ENCODE measurements at regions not wholly inside any gene's neighbourhood (a gene's known extent, or its start where the extent isn't known, plus 50 kb on each side); places are given as distances from the start of the nearest gene placed in this dataset.

DNA sequence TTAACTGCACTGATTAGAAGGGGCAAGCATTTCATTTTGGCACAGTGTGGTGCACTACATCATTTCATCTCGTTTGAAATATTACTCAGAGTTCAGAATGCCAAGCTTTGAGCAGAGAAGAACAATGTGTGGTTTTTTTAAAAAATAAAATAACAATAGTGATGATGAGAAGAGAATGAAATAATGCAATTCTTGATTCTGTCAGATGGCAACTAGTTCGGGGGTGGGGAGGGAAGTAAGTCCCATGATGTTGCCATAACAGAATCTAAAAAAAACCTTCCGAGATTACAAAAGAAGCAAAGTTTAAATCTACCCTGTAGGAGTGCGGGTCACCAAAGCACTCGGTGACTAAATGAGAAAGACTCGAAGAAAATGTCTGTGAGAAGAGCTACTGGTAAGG, 490.4 kb downstream of the NR4A2 start:
- H3K36me3 ChIP-seq (ENCODE audit: control insufficient read depth in 2 of 2, insufficient read depth in 2 of 2, low read length in 2 of 2), result no peaks in the 10 kb centered on the region
- H3K27me3 ChIP-seq (ENCODE audit: control insufficient read depth in 2 of 2, insufficient read depth in 2 of 2, low read length in 2 of 2), result no peaks in the 10 kb centered on the region
- no peak overlapping the region for H3K27ac ChIP-seq (ENCODE audit: low read depth in 2 of 2, low read length in 2 of 2)
- no peaks in the 10 kb centered on the region for H3K4me1 ChIP-seq (ENCODE audit: control insufficient read depth in 2 of 2, insufficient read depth in 2 of 2, low read length in 2 of 2)
- H3K9me3 ChIP-seq (ENCODE audit: control insufficient read depth in 2 of 2, low read length in 2 of 2), result no peaks in the 10 kb centered on the region
- H3K9ac ChIP-seq (ENCODE audit: low read depth in 1 of 2, low read length in 2 of 2), result no peak overlapping the region
- H3K4me3 ChIP-seq (ENCODE audit: low read length in 2 of 2), result no peak overlapping the region

DNA sequence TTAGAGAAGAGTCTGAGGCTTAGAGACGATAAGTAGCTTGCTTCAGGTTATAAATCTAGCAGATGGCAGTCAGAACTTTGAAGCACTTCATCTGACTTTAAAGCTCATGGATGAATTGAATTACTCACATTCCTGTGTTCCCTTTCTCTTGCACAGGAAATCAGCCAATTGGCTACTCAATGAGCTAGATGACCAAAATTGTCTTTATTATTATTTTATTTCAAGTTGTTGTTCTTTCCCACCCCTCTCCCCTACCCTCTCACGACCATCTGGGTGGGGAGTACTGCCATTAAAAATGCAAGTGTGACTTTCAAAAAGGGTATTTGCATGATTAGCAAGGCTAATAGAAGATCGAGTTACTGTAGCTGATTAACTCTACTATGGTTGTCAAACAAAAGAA, 491.1 kb downstream of the NR4A2 start:
- Histone ChIP-seq H3K27ac (ENCODE audit: low read depth in 2 of 2, low read length in 2 of 2) (no peak overlapping the region), H3K27me3 (ENCODE audit: control insufficient read depth in 2 of 2, insufficient read depth in 2 of 2, low read length in 2 of 2) (no peaks in the 10 kb centered on the region), H3K4me1 (ENCODE audit: control insufficient read depth in 2 of 2, insufficient read depth in 2 of 2, low read length in 2 of 2) (no peaks in the 10 kb centered on the region), H3K36me3 (ENCODE audit: control insufficient read depth in 2 of 2, insufficient read depth in 2 of 2, low read length in 2 of 2) (no peaks in the 10 kb centered on the region), H3K9me3 (ENCODE audit: control insufficient read depth in 2 of 2, low read length in 2 of 2) (no peaks in the 10 kb centered on the region), H3K4me3 (ENCODE audit: low read length in 2 of 2) (no peak overlapping the region), H3K9ac (ENCODE audit: low read depth in 1 of 2, low read length in 2 of 2) (no peak overlapping the region)

DNA sequence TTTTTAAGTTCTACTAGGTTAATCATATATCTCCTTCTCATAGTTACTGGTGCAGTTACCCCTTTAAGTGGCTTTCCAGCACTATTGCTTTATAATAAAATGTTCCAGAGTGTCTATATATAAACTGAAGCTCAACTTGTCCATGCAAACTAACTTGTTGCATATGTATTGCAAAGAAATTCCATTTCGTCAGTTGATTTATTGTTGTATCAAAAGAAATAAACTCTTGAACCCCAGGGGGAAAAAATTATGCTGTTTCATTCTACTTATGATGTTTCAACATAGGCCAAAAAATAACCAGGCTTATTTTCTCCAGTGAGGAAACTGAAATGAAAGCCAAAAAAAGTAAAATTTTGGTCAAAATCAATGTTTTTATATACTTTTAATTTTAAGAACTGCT, 491.9 kb downstream of the NR4A2 start:
- H3K4me3 ChIP-seq (ENCODE audit: low read length in 2 of 2), result no peak overlapping the region
- no peak overlapping the region for H3K27ac ChIP-seq (ENCODE audit: low read depth in 2 of 2, low read length in 2 of 2)
- no peaks in the 10 kb centered on the region for H3K9me3 ChIP-seq (ENCODE audit: control insufficient read depth in 2 of 2, low read length in 2 of 2)
- H3K4me1 ChIP-seq (ENCODE audit: control insufficient read depth in 2 of 2, insufficient read depth in 2 of 2, low read length in 2 of 2), result no peaks in the 10 kb centered on the region
- H3K9ac ChIP-seq (ENCODE audit: low read depth in 1 of 2, low read length in 2 of 2), result no peak overlapping the region
- H3K27me3 ChIP-seq (ENCODE audit: control insufficient read depth in 2 of 2, insufficient read depth in 2 of 2, low read length in 2 of 2), result no peaks in the 10 kb centered on the region
- H3K36me3 ChIP-seq (ENCODE audit: control insufficient read depth in 2 of 2, insufficient read depth in 2 of 2, low read length in 2 of 2), result no peaks in the 10 kb centered on the region

DNA sequence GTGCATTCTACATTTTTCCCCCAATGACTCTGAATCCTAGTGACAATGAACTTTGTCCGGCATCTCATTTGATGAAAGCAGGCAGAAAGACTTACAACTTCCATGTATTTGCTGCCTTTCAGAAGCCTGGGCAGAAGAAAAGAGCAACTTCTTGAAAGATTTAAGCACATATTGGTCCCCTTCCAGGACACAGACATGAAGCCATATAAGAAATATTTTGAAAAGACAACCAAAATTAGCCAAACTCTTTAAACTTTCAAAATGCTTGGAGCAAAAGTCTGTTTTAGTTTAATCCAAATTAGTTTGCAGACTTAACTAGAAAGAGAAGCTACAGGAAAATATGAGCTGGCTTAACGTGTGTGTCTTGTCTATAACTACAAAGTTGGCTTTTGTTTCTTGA, 492.5 kb downstream of the NR4A2 start:
- no peak overlapping the region for H3K27ac ChIP-seq (ENCODE audit: low read depth in 2 of 2, low read length in 2 of 2)
- H3K36me3 ChIP-seq (ENCODE audit: control insufficient read depth in 2 of 2, insufficient read depth in 2 of 2, low read length in 2 of 2), result no peaks in the 10 kb centered on the region
- H3K4me1 ChIP-seq (ENCODE audit: control insufficient read depth in 2 of 2, insufficient read depth in 2 of 2, low read length in 2 of 2), result no peaks in the 10 kb centered on the region
- H3K27me3 ChIP-seq (ENCODE audit: control insufficient read depth in 2 of 2, insufficient read depth in 2 of 2, low read length in 2 of 2), result no peaks in the 10 kb centered on the region
- no peaks in the 10 kb centered on the region for H3K9me3 ChIP-seq (ENCODE audit: control insufficient read depth in 2 of 2, low read length in 2 of 2)
- H3K9ac ChIP-seq (ENCODE audit: low read depth in 1 of 2, low read length in 2 of 2), result no peak overlapping the region
- no peak overlapping the region for H3K4me3 ChIP-seq (ENCODE audit: low read length in 2 of 2)

DNA sequence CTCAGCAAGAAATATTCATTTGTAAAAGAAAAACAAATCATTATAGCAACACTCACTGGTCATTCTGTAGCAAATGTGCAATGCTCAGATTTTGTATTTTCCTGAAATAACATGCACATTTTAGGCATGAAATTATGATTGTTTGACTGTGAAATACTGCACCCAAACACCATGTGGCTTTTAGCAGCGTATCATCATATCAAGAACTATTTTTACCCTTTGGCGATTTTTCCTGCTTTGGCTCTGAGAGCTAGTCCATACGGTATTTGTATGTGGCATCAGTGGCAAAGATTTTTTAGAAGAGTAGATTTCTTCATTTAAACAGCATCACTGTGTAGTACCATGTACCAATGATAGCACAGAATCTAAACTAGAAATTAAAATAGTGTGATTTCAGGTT, 493.1 kb downstream of the NR4A2 start:
- no peaks in the 10 kb centered on the region for H3K4me1 ChIP-seq (ENCODE audit: control insufficient read depth in 2 of 2, insufficient read depth in 2 of 2, low read length in 2 of 2)
- no peak overlapping the region for H3K4me3 ChIP-seq (ENCODE audit: low read length in 2 of 2)
- H3K27ac ChIP-seq (ENCODE audit: low read depth in 2 of 2, low read length in 2 of 2), result no peak overlapping the region

DNA sequence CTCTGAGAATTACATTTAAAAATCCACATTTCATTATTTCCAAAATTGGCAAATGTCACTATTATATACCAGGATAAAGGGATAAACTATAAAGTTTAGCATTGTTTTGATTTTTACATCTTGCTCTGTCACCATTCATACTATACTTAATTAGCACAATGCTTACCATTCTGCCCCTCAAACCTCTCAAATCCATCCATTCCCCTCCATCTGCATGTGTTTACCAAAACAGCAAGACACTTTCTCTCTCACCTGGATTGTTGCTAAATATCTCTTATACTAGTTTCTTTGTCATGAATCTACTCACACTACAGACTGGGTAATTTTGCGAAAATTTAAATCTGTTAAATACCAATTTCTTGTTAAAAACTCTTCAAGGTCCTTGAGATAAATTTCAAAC, 496.1 kb downstream of the NR4A2 start:
- no peaks in the 10 kb centered on the region for H3K4me1 ChIP-seq (ENCODE audit: control insufficient read depth in 2 of 2, insufficient read depth in 2 of 2, low read length in 2 of 2)
- H3K36me3 ChIP-seq (ENCODE audit: control insufficient read depth in 2 of 2, insufficient read depth in 2 of 2, low read length in 2 of 2), result no peaks in the 10 kb centered on the region
- no peak overlapping the region for H3K9ac ChIP-seq (ENCODE audit: low read depth in 1 of 2, low read length in 2 of 2)
- H3K9me3 ChIP-seq (ENCODE audit: control insufficient read depth in 2 of 2, low read length in 2 of 2), result no peaks in the 10 kb centered on the region
- no peaks in the 10 kb centered on the region for H3K27me3 ChIP-seq (ENCODE audit: control insufficient read depth in 2 of 2, insufficient read depth in 2 of 2, low read length in 2 of 2)
- H3K27ac ChIP-seq (ENCODE audit: low read depth in 2 of 2, low read length in 2 of 2), result no peak overlapping the region
- no peak overlapping the region for H3K4me3 ChIP-seq (ENCODE audit: low read length in 2 of 2)

More for the DNA sequence above, 493.1 kb downstream of the NR4A2 start:
- no peaks in the 10 kb centered on the region for H3K27me3 ChIP-seq (ENCODE audit: control insufficient read depth in 2 of 2, insufficient read depth in 2 of 2, low read length in 2 of 2)
- H3K36me3 ChIP-seq (ENCODE audit: control insufficient read depth in 2 of 2, insufficient read depth in 2 of 2, low read length in 2 of 2), result no peaks in the 10 kb centered on the region
- no peaks in the 10 kb centered on the region for H3K9me3 ChIP-seq (ENCODE audit: control insufficient read depth in 2 of 2, low read length in 2 of 2)
- no peak overlapping the region for H3K9ac ChIP-seq (ENCODE audit: low read depth in 1 of 2, low read length in 2 of 2)

DNA sequence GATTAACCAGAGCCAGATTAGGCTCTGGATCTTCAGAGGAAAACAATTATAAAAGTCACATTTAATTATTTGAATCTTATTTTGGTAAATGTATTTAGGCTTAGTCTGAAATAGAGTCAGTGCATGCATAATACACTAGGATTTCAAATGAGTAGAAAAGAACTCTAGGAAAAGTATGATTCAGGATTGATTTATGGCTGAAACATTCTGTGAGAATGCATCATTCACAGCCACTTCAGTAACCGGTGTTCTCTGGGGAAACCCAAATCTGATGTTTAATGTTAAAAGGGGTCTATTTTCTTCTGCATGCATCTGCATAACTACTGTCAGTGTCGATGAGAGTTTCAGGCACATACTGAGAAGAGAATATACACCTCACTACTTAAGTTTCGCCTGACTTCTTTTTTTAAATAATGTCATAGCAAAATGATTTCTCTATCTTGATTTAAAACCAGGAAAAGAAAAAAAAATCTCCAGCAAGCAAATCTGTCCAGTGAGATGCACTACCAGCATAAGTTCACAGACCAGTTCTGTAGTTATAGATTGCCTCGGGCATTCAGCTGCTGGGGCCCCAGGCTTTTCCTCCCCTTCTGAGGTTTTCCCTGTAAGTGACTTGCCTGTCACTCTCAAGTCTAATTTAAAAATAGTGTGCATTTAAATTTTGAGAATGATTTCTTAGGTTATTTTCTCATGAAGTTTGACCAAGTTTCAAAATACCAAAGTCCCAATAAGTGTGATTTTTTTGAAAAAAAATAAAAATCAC, 501.5 kb downstream of the NR4A2 start:
- Histone ChIP-seq H3K27me3 (ENCODE audit: control insufficient read depth in 2 of 2, insufficient read depth in 2 of 2, low read length in 2 of 2) (no peaks in the 10 kb centered on the region), H3K9me3 (ENCODE audit: control insufficient read depth in 2 of 2, low read length in 2 of 2) (no peaks in the 10 kb centered on the region), H3K27ac (ENCODE audit: low read depth in 2 of 2, low read length in 2 of 2) (no peak overlapping the region), H3K4me1 (ENCODE audit: control insufficient read depth in 2 of 2, insufficient read depth in 2 of 2, low read length in 2 of 2) (no peaks in the 10 kb centered on the region), H3K36me3 (ENCODE audit: control insufficient read depth in 2 of 2, insufficient read depth in 2 of 2, low read length in 2 of 2) (no peaks in the 10 kb centered on the region), H3K4me3 (ENCODE audit: low read length in 2 of 2) (no peak overlapping the region), H3K9ac (ENCODE audit: low read depth in 1 of 2, low read length in 2 of 2) (no peak overlapping the region)

DNA sequence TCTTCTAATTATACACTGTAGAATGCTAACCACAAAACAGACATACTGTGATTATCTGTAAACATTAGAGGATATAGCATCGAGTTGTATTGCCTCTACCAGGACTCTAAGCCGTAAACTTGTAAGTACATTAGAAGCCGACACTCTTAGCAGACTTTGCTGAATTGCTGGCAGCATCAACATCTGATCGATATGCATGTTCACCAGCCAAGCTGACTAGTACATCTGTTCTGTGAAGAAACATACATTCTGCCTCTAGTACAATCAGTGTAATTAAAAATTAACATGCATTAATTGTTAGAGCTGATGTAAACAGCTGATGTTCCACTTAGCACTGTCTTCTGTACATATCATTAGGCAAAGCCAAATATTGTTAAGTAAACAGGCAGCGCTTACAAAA, 502.2 kb downstream of the NR4A2 start:
- Histone ChIP-seq H3K9ac (ENCODE audit: low read depth in 1 of 2, low read length in 2 of 2) (no peak overlapping the region), H3K4me1 (ENCODE audit: control insufficient read depth in 2 of 2, insufficient read depth in 2 of 2, low read length in 2 of 2) (peaks cover 0 to 3% of the 10 kb centered on the region in 2 donors), H3K9me3 (ENCODE audit: control insufficient read depth in 2 of 2, low read length in 2 of 2) (no peaks in the 10 kb centered on the region), H3K27me3 (ENCODE audit: control insufficient read depth in 2 of 2, insufficient read depth in 2 of 2, low read length in 2 of 2) (no peaks in the 10 kb centered on the region), H3K4me3 (ENCODE audit: low read length in 2 of 2) (no peak overlapping the region), H3K36me3 (ENCODE audit: control insufficient read depth in 2 of 2, insufficient read depth in 2 of 2, low read length in 2 of 2) (no peaks in the 10 kb centered on the region), H3K27ac (ENCODE audit: low read depth in 2 of 2, low read length in 2 of 2) (no peak overlapping the region)

DNA sequence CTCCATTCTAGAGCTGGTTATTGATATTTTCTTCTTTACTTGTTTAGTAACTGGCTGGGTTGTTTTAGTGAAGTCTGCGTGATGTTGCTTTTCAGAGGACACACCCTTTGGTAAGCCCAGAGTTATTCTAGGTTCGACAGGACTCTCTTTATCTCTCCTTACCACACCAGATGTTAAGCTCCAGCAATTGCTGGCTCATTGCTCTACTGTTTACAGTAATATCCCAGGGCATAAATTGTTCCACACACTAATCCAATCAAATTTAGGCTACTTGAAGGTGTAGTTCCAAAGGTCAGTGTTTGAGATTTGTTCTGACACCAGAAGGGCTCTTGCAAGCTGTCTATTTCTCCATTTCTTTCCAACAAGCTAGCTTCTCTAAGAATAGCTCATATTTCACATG, 506.6 kb downstream of the NR4A2 start:
- Histone ChIP-seq H3K36me3 (ENCODE audit: control insufficient read depth in 2 of 2, insufficient read depth in 2 of 2, low read length in 2 of 2) (no peaks in the 10 kb centered on the region), H3K4me3 (ENCODE audit: low read length in 2 of 2) (no peak overlapping the region), H3K4me1 (ENCODE audit: control insufficient read depth in 2 of 2, insufficient read depth in 2 of 2, low read length in 2 of 2) (peaks cover 0 to 3% of the 10 kb centered on the region in 2 donors), H3K27ac (ENCODE audit: low read depth in 2 of 2, low read length in 2 of 2) (no peak overlapping the region), H3K9me3 (ENCODE audit: control insufficient read depth in 2 of 2, low read length in 2 of 2) (no peaks in the 10 kb centered on the region), H3K27me3 (ENCODE audit: control insufficient read depth in 2 of 2, insufficient read depth in 2 of 2, low read length in 2 of 2) (no peaks in the 10 kb centered on the region), H3K9ac (ENCODE audit: low read depth in 1 of 2, low read length in 2 of 2) (no peak overlapping the region)

DNA sequence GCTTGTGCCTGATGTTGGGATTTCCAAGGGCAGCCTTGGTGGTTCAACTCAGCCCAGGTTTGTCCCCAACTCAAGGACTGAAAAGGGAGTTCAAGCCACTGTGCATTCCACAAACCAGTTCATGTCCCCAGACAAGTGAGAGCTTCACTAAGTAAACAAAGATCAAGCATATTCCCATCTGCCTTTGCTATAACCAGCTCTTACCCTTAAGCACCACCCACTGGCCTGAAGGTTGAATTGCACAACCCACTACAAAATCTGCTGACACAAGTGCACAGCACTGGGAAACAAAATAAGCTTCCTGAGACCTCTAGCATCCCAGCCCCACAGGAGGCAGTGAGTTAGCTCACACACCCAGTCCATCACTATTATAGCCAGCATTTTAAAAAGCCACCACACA, 516.7 kb downstream of the NR4A2 start:
- Histone ChIP-seq H3K9ac (ENCODE audit: low read depth in 1 of 2, low read length in 2 of 2) (no peak overlapping the region), H3K4me1 (ENCODE audit: control insufficient read depth in 2 of 2, insufficient read depth in 2 of 2, low read length in 2 of 2) (no peaks in the 10 kb centered on the region), H3K4me3 (ENCODE audit: low read length in 2 of 2) (no peak overlapping the region), H3K27ac (ENCODE audit: low read depth in 2 of 2, low read length in 2 of 2) (no peak overlapping the region), H3K36me3 (ENCODE audit: control insufficient read depth in 2 of 2, insufficient read depth in 2 of 2, low read length in 2 of 2) (no peaks in the 10 kb centered on the region), H3K9me3 (ENCODE audit: control insufficient read depth in 2 of 2, low read length in 2 of 2) (no peaks in the 10 kb centered on the region), H3K27me3 (ENCODE audit: control insufficient read depth in 2 of 2, insufficient read depth in 2 of 2, low read length in 2 of 2) (no peaks in the 10 kb centered on the region)

DNA sequence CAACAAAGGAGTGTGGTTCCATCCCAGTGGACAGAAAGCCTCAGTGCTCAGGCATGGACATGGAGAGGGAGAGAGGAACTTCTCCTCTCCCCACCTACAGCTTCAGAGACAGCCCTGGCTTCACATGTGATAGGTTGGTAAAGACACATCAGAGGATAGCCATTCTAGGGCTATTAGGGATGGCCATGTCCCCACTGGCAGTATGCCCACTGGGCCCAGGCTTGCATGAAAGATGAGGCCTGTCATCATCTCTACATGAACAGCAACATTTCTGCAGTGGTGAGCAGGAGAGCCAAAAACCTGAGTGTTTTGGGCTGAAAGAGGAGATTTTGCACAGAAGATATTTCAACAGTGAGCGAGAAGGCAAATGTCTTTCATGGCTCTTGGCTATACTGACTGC, 517.2 kb downstream of the NR4A2 start:
- H3K27ac ChIP-seq (ENCODE audit: low read depth in 2 of 2, low read length in 2 of 2), result no peak overlapping the region
- no peaks in the 10 kb centered on the region for H3K4me1 ChIP-seq (ENCODE audit: control insufficient read depth in 2 of 2, insufficient read depth in 2 of 2, low read length in 2 of 2)
- no peaks in the 10 kb centered on the region for H3K9me3 ChIP-seq (ENCODE audit: control insufficient read depth in 2 of 2, low read length in 2 of 2)
- H3K9ac ChIP-seq (ENCODE audit: low read depth in 1 of 2, low read length in 2 of 2), result no peak overlapping the region
- H3K27me3 ChIP-seq (ENCODE audit: control insufficient read depth in 2 of 2, insufficient read depth in 2 of 2, low read length in 2 of 2), result no peaks in the 10 kb centered on the region
- H3K36me3 ChIP-seq (ENCODE audit: control insufficient read depth in 2 of 2, insufficient read depth in 2 of 2, low read length in 2 of 2), result no peaks in the 10 kb centered on the region
- no peak overlapping the region for H3K4me3 ChIP-seq (ENCODE audit: low read length in 2 of 2)

Data from mucosa of rectum (tissue), 2 donors.